Adrenal gland (tissue), 9 donors: ENCODE measurements at regions not wholly inside any gene's neighbourhood (a gene's known extent, or its start where the extent isn't known, plus 50 kb on each side); places are given as distances from the start of the nearest gene placed in this dataset.

Experiments
- DNase-seq, 7 donors: peaks; one replicate each; pipeline ENCODE4 v3.0.0-alpha.2; 2019 to 2020
- H3K27ac ChIP-seq, 5 donors: fragments of 200-600 bp; sonication (generic) in 4 of 5; 1 replicate in 3 of 5; 2 replicates in 2 of 5; pipeline versions ENCODE4 v1.5.1 to v1.8.0; 2016 to 2020; ENCODE audit warnings: mild to moderate bottlenecking in 1 of 5
- H3K27me3 ChIP-seq: fragments of 200-600 bp; 2 replicates; pipeline ENCODE4 v1.8.0; 2021
- H3K36me3 ChIP-seq, 2 donors: fragments of 200-600 bp; replicated peaks in 1 of 2; 1 replicate in 1 of 2; 2 replicates in 1 of 2; pipeline versions ENCODE4 v1.5.1 to v1.8.0; 2018 to 2022
- H3K4me1 ChIP-seq, 2 donors: fragments of 200-600 bp; replicated peaks in 1 of 2; 1 replicate in 1 of 2; 2 replicates in 1 of 2; pipeline versions ENCODE4 v1.5.1 to v1.8.0; 2018 to 2021
- H3K4me3 ChIP-seq, 4 donors: fragments of 200-600 bp; sonication (generic) in 3 of 4; one replicate each; pipeline ENCODE4 v1.5.1; 2016 to 2018
- H3K9me3 ChIP-seq, 3 donors: fragments of 200-600 bp; sonication (generic) in 1 of 3; replicated peaks in 1 of 3; 1 replicate in 2 of 3; 2 replicates in 1 of 3; pipeline versions ENCODE4 v1.5.1 to v1.8.0; 2016 to 2021
- CTCF ChIP-seq, 6 experiments: fragments of 450-650 bp in 4 of 6; fragments of 200-600 bp in 2 of 6; sonication (generic) in 1 of 6; IDR thresholded peaks; 1 replicate in 5 of 6; 2 replicates in 1 of 6; pipeline versions ENCODE4 v1.5.1 to v1.8.0; 2016 to 2021; ENCODE audit warnings: antibody characterized with exemption in 6 of 6, mild to moderate bottlenecking in 2 of 6, moderate library complexity in 1 of 6
- POLR2A ChIP-seq, 2 donors: fragments of 450-650 bp; IDR thresholded peaks; one replicate each; pipeline ENCODE4 v1.6.1; 2017; ENCODE audit warnings: antibody characterized with exemption in 2 of 2, mild to moderate bottlenecking in 2 of 2, moderate library complexity in 1 of 2
- WGBS, 4 donors: extraction: QIAGEN DNeasy Blood & Tissue Kit in 2 of 4; methylation state at CpG; one replicate each; pipeline versions ENCODE4 v1.1.5 to v1.1.7; 2013 to 2017; 5-methylcytosine and 5-hydroxymethylcytosine counted together
- intact Hi-C, 2 donors: fragments of 100-400 bp; cut with DNase I; formaldehyde crosslinking; loops; one replicate each; pipeline versions ENCODE4 v1.14.1 to v1.15.0; 2022 to 2023
- donor health status: healthy with polysubstance abuse.
- donor health status: Bipolar disorder and iron deficiency.
- donor health status: DM: yes; HTN: yes; CAD: no.
- donor health status: DM: no; HTN: no; CAD: no.
- donor health status: DM: no; HTN: no; CAD: no.

GRCh38 chr14:89065879-89066278, 241.4 kb downstream of the TTC8 start:
- TF ChIP-seq CTCF (IDR thresholded peaks at IDR 0.05) (no peak), POLR2A (IDR thresholded peaks at IDR 0.05) (no peak)
- intact Hi-C loops: no loop called here
- H3K4me3 ChIP-seq: no peak overlapping the region
- no peaks in the 10 kb centered on the region for H3K9me3 ChIP-seq
- H3K4me1 ChIP-seq: no peaks in the 10 kb centered on the region
- no peak for DNase-seq
- no peaks in the 10 kb centered on the region for H3K36me3 ChIP-seq
- no peaks in the 10 kb centered on the region for H3K27me3 ChIP-seq
- WGBS, 4 donors: 87 to 89% (median 88%) methylated on average over 2 of the region's 2 CpGs
- H3K27ac ChIP-seq: no peak overlapping the region

- DNase-seq: no peak
- no peaks in the 10 kb centered on the region for H3K4me1 ChIP-seq
- TF ChIP-seq CTCF (IDR thresholded peaks at IDR 0.05): no peak
- no peak for TF ChIP-seq POLR2A (IDR thresholded peaks at IDR 0.05)
- no peak overlapping the region for H3K27ac ChIP-seq
- H3K27me3 ChIP-seq: no peaks in the 10 kb centered on the region
- H3K36me3 ChIP-seq: no peaks in the 10 kb centered on the region
- WGBS, 4 donors: 74 to 82% (median 78%) methylated on average over 9 to 12 of the region's 12 CpGs
- H3K9me3 ChIP-seq: no peaks in the 10 kb centered on the region
- intact Hi-C loops: no loop called here
- no peak overlapping the region for H3K4me3 ChIP-seq
Measured at GRCh38 chr14:89067293-89067972, 243.0 kb downstream of the TTC8 start.

- peak in 1 of 7 donors; percentile 88 for DNase-seq
- TF ChIP-seq POLR2A (IDR thresholded peaks at IDR 0.05) (no peak), CTCF (IDR thresholded peaks at IDR 0.05) (no peak)
Measured at GRCh38 chr14:89078021-89078795, 253.8 kb downstream of the TTC8 start.

GRCh38 chr14:89085231-89085731, 260.8 kb downstream of the TTC8 start:
- Histone ChIP-seq H3K4me1 (peaks cover 0 to 5% of the 10 kb centered on the region in 2 donors), H3K27ac (peak overlapping the region in 1 of 5 donors; percentile 48), H3K9me3 (no peaks in the 10 kb centered on the region), H3K27me3 (no peaks in the 10 kb centered on the region), H3K36me3 (no peaks in the 10 kb centered on the region), H3K4me3 (no peak overlapping the region)
- TF ChIP-seq POLR2A (IDR thresholded peaks at IDR 0.05): no peak
- TF ChIP-seq CTCF (IDR thresholded peaks at IDR 0.05): no peak
- 68 to 74% (median 70%) methylated on average over 12 of the region's 12 CpGs for WGBS, 4 donors
- no peak for DNase-seq
- intact Hi-C loops: no loop called here

More at GRCh38 chr14:89078021-89078795, 253.8 kb downstream of the TTC8 start:
- 73 to 83% (median 76%) methylated on average over 16 of the region's 16 CpGs for WGBS, 4 donors
- Histone ChIP-seq H3K27me3 (no peaks in the 10 kb centered on the region), H3K36me3 (no peaks in the 10 kb centered on the region), H3K4me3 (no peak overlapping the region), H3K9me3 (no peaks in the 10 kb centered on the region), H3K4me1 (no peaks in the 10 kb centered on the region), H3K27ac (peak overlapping the region in 1 of 5 donors; percentile 13)
- intact Hi-C loops: no loop called here
